Vagina (tissue), 2 donors: ENCODE measurements at regions not wholly inside any gene's neighbourhood (a gene's known extent, or its start where the extent isn't known, plus 50 kb on each side); places are given as distances from the start of the nearest gene placed in this dataset.

Experiments
- DNase-seq, 2 donors: peaks; one replicate each; pipeline ENCODE4 v3.0.0-alpha.2; 2017; ENCODE audit errors: extremely low spot score in 2 of 2
- H3K27ac ChIP-seq: fragments of 200-600 bp; sonication (generic); one replicate; pipeline ENCODE4 v1.5.1; 2019
- H3K27me3 ChIP-seq: fragments of 200-600 bp; sonication (generic); one replicate; pipeline ENCODE4 v1.5.1; 2019
- H3K36me3 ChIP-seq, 2 donors: fragments of 200-600 bp; sonication (generic); one replicate each; pipeline ENCODE4 v1.5.1; 2017 to 2019
- H3K4me1 ChIP-seq: fragments of 200-600 bp; sonication (generic); one replicate; pipeline ENCODE4 v1.5.1; 2019
- H3K4me3 ChIP-seq, 2 donors: fragments of 200-600 bp; sonication (generic); 1 replicate in 1 of 2; 2 replicates in 1 of 2; pipeline ENCODE4 v1.5.1; 2016 to 2019
- H3K9me3 ChIP-seq: fragments of 200-600 bp; sonication (generic); one replicate; pipeline ENCODE4 v1.5.1; 2019
- POLR2A ChIP-seq, 2 donors: fragments of 450-650 bp; IDR thresholded peaks; one replicate each; pipeline ENCODE4 v1.6.1; 2017; ENCODE audit warnings: antibody characterized with exemption in 2 of 2, mild to moderate bottlenecking in 2 of 2, moderate library complexity in 2 of 2
- POLR2AphosphoS5 ChIP-seq, 2 donors: sonication (generic); formaldehyde crosslinking; IDR thresholded peaks; one replicate each; pipeline ENCODE4 v1.9.0; 2017; ENCODE audit warnings: antibody characterized with exemption in 2 of 2, mild to moderate bottlenecking in 2 of 2, low read depth in 1 of 2; ENCODE audit not compliant: insufficient read depth in 1 of 2
- intact Hi-C: fragments of 100-400 bp; cut with DNase I; formaldehyde crosslinking; loops from one replicate; pipeline ENCODE4 v1.15.1; 2023
- TF ChIP-seq, protein P1 (sequence below), 3 experiments: fragments of 450-650 bp in 2 of 3; fragments of 200-600 bp in 1 of 3; sonication (generic) in 1 of 3; IDR thresholded peaks; one replicate each; pipeline ENCODE4 v1.5.1; 2017 to 2019; ENCODE audit warnings: antibody characterized with exemption in 3 of 3, mild to moderate bottlenecking in 2 of 3, moderate library complexity in 2 of 3

DNA sequence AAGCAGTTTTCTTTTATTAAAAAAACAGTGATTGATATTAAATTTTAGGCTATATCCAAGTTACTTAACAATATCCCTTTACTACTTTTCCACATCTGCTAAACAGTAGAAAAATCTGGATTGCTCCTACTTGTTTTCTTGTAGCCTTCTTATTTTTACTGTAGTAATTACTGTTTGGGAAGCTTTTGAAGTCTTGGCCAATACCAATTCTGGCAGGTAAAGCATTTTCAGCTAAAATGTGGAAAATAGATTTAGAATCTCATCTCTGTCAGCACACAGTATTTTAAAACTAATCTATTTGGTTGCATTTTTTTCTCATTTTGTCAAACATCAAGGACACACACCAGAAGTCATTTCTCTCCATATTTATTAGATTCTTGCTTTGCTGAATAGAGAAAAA lies 1485.7 kb upstream of the PIK3C3 start:
- no peaks in the 10 kb centered on the region for H3K36me3 ChIP-seq
- intact Hi-C loops: no loop called here
- no peaks in the 10 kb centered on the region for H3K27me3 ChIP-seq
- H3K4me3 ChIP-seq: no peak overlapping the region
- DNase-seq: no peak
- no peak overlapping the region for H3K27ac ChIP-seq
- H3K4me1 ChIP-seq: no peaks in the 10 kb centered on the region
- H3K9me3 ChIP-seq: no peaks in the 10 kb centered on the region
- TF ChIP-seq POLR2AphosphoS5 (IDR thresholded peaks at IDR 0.05; ENCODE audit: insufficient read depth in 1 of 2, low read depth in 1 of 2) (no peak), POLR2A (IDR thresholded peaks at IDR 0.05) (no peak)
- TF ChIP-seq, protein P1, sequence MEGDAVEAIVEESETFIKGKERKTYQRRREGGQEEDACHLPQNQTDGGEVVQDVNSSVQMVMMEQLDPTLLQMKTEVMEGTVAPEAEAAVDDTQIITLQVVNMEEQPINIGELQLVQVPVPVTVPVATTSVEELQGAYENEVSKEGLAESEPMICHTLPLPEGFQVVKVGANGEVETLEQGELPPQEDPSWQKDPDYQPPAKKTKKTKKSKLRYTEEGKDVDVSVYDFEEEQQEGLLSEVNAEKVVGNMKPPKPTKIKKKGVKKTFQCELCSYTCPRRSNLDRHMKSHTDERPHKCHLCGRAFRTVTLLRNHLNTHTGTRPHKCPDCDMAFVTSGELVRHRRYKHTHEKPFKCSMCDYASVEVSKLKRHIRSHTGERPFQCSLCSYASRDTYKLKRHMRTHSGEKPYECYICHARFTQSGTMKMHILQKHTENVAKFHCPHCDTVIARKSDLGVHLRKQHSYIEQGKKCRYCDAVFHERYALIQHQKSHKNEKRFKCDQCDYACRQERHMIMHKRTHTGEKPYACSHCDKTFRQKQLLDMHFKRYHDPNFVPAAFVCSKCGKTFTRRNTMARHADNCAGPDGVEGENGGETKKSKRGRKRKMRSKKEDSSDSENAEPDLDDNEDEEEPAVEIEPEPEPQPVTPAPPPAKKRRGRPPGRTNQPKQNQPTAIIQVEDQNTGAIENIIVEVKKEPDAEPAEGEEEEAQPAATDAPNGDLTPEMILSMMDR (IDR thresholded peaks at IDR 0.05): no peak

DNA sequence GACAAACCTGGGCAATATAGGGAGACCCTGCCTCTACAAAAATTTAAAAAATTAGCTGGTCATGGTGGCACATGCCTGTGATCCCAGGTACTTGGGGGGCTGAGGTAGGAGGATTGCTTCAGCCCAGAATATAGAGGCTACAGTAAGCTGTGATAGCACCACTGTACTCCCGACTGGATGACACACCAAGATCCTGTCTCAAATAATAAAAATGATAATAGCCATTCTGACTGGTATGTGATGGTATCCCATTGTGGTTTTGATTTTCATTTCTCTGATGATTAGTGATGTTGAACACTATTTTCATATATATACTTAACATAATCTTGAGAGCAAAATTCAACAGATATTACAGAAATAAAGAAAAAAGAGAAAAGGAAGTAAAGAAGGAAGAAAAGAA lies 1491.0 kb upstream of the PIK3C3 start:
- Histone ChIP-seq H3K4me3 (no peak overlapping the region), H3K9me3 (no peaks in the 10 kb centered on the region), H3K36me3 (no peaks in the 10 kb centered on the region), H3K27ac (no peak overlapping the region), H3K4me1 (no peaks in the 10 kb centered on the region), H3K27me3 (no peaks in the 10 kb centered on the region)
- intact Hi-C loops: no loop called here
- DNase-seq: no peak
- TF ChIP-seq, protein P1 (IDR thresholded peaks at IDR 0.05): no peak
- no peak for TF ChIP-seq POLR2A (IDR thresholded peaks at IDR 0.05)
- TF ChIP-seq POLR2AphosphoS5 (IDR thresholded peaks at IDR 0.05; ENCODE audit: insufficient read depth in 1 of 2, low read depth in 1 of 2): no peak

DNA sequence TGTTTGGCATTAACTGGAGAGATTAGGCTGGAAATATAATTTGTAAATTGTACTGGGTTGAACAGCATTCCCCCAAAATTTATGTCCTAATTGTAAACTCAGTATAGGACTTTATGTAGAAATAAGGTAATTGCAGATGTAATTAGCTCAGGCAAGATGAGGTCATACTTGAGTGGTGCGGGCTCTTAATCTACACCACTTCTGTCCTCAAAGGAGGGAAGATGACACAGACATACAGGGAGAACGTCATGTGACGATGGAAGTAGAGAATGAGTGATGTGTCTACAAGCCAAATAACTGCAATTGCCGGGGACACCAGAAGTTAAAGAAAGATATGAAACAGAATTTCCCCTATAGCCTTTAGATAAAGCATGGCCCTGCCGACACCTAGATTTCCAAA lies 1501.1 kb upstream of the PIK3C3 start:
- H3K4me1 ChIP-seq: no peaks in the 10 kb centered on the region
- no peak overlapping the region for H3K27ac ChIP-seq
- H3K36me3 ChIP-seq: no peaks in the 10 kb centered on the region
- H3K4me3 ChIP-seq: no peak overlapping the region
- H3K9me3 ChIP-seq: no peaks in the 10 kb centered on the region
- no peak for DNase-seq
- no peaks in the 10 kb centered on the region for H3K27me3 ChIP-seq
- intact Hi-C loops: no loop called here
- no peak for TF ChIP-seq POLR2AphosphoS5 (IDR thresholded peaks at IDR 0.05; ENCODE audit: insufficient read depth in 1 of 2, low read depth in 1 of 2)
- TF ChIP-seq, protein P1 (IDR thresholded peaks at IDR 0.05): no peak
- TF ChIP-seq POLR2A (IDR thresholded peaks at IDR 0.05): no peak

DNA sequence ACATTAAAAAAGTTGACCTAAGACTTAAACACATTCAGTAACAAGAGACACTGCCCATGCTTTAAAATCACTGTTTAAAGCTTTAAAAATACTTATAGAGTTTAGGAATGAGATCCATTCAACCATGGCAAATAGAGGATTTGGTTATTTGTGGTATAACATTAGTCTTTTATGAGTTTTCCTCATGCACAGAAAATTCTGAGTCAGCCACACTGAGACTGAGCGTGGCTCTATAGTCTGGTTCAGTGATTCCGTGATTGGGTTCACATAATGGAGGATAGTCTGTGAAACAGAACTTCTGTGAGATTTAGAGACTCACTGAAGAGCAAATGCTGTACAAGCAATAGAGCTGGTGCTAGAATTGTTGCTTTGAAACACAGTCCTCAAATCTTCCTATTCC lies 1502.4 kb upstream of the PIK3C3 start:
- Histone ChIP-seq H3K4me1 (no peaks in the 10 kb centered on the region), H3K36me3 (no peaks in the 10 kb centered on the region), H3K27me3 (no peaks in the 10 kb centered on the region), H3K27ac (no peak overlapping the region), H3K4me3 (no peak overlapping the region), H3K9me3 (no peaks in the 10 kb centered on the region)
- TF ChIP-seq POLR2AphosphoS5 (IDR thresholded peaks at IDR 0.05; ENCODE audit: insufficient read depth in 1 of 2, low read depth in 1 of 2): no peak
- intact Hi-C loops: no loop called here
- no peak for DNase-seq

DNA sequence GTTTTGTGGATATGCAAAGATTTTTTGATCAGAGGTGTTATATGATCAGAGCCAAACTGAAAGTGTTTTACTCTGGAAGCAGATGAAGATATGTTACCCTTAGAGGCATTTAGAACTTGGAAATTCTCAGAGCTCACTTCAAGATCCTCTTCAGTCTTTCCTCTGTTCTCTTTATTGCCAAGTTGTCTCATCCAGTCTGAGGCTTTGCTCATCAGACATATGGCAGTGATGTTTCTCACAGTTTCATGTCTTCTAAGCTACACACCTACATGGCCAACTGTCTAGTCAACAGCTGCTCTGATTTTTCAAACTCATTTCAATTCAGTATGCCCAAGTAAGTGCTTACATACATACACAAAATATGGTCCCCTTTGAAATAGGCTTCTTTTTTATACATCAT lies 1504.3 kb upstream of the PIK3C3 start:
- intact Hi-C loops: no loop called here
- Histone ChIP-seq H3K36me3 (no peaks in the 10 kb centered on the region), H3K27ac (no peak overlapping the region), H3K9me3 (no peaks in the 10 kb centered on the region), H3K27me3 (no peaks in the 10 kb centered on the region), H3K4me1 (no peaks in the 10 kb centered on the region), H3K4me3 (no peak overlapping the region)
- DNase-seq: no peak
- TF ChIP-seq, protein P1 (IDR thresholded peaks at IDR 0.05): no peak
- TF ChIP-seq POLR2AphosphoS5 (IDR thresholded peaks at IDR 0.05; ENCODE audit: insufficient read depth in 1 of 2, low read depth in 1 of 2) (no peak), POLR2A (IDR thresholded peaks at IDR 0.05) (no peak)

DNA sequence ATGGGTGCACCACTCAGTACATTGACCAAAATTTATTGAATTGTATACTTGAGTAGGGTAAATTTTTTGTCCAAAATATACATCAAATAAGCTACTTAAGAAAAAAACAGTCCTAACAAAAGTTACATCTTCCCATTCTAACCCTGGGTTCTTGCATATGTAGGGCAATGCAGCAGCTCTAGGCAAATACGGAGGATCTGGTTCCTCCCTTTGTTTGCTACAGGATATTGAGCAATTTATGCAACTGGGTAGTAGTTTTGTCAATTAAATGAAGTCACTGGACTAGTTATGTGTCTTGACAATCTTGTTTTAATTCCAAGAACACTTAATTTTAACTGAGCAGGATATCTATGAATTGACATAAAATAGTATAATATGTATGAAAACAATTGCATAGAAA lies 1507.2 kb upstream of the PIK3C3 start:
- no peaks in the 10 kb centered on the region for H3K27me3 ChIP-seq
- H3K4me3 ChIP-seq: no peak overlapping the region
- no peaks in the 10 kb centered on the region for H3K36me3 ChIP-seq
- DNase-seq: no peak
- no peaks in the 10 kb centered on the region for H3K9me3 ChIP-seq
- no peak overlapping the region for H3K27ac ChIP-seq
- no peaks in the 10 kb centered on the region for H3K4me1 ChIP-seq
- intact Hi-C loops: loop anchor here (2.0 kb wide), 1 partner anchor 49 kb away; no protein-coding TSS in a partner anchor
- TF ChIP-seq, protein P1 (IDR thresholded peaks at IDR 0.05): no peak
- TF ChIP-seq POLR2AphosphoS5 (IDR thresholded peaks at IDR 0.05; ENCODE audit: insufficient read depth in 1 of 2, low read depth in 1 of 2) (no peak), POLR2A (IDR thresholded peaks at IDR 0.05) (no peak)
